Omental fat pad (tissue), 3 donors: ENCODE measurements at regions not wholly inside any gene's neighbourhood (a gene's known extent, or its start where the extent isn't known, plus 50 kb on each side); places are given as distances from the start of the nearest gene placed in this dataset.

Experiments used
- ATAC-seq: fragments of 150-250 bp; one replicate; pipeline ENCODE4 v1.9.1; 2016; ENCODE audit warnings: mild to moderate bottlenecking, moderate library complexity; ENCODE audit not compliant: low FRiP score
- DNase-seq: peaks from one replicate; pipeline ENCODE4 v3.0.0-alpha.2; 2019; ENCODE audit warnings: low spot score
- CTCF ChIP-seq, 3 donors: fragments of 450-650 bp; IDR thresholded peaks; one replicate each; pipeline ENCODE4 v1.5.1; 2016 to 2017; ENCODE audit warnings: antibody characterized with exemption in 3 of 3, mild to moderate bottlenecking in 3 of 3, moderate library complexity in 2 of 3

GRCh38 chr4:74544655-74545361 lies 99.9 kb downstream of the AREG start:
- no peak for DNase-seq
- ATAC-seq, result no peak
- no peak for TF ChIP-seq CTCF (IDR thresholded peaks at IDR 0.05)

DNA sequence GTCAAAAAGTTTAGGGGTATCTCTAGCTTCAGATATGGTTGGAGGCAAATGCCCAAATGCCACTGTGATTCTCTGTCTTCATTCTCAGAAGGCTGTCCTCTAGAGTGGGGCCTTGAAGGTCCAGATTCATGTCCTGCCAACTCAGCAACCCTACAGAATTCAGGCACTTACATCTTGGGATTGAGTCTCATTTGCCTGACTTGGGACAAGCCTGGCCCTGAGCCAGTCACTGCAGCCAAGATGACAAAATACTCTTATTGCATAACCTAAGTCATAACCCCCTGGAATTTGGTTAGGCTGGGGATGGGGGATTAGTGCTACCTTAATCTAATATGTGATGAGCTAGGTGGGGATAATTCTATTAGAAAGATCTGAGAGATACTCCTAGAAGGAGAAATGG lies 100.5 kb downstream of the AREG start:
- no peak for ATAC-seq
- no peak for DNase-seq
- TF ChIP-seq CTCF (IDR thresholded peaks at IDR 0.05), result no peak

DNA sequence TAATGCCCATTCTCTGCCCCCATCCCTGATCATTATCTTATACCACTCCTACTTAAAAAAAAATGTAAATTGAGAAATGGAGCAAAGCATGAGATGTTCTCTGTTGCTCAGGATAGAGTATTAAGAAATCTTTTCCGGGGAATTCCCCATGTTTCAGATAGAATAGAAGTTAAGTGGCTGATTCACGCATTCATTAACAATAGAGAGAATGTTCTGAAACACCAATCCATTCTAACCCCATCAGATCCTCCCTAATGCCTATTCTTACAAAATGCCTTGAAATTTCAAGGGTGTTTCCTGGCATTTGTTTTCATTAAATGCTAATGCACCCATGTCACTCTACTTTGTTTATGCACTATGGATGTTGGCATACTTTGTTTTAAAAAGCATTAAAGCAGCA lies 101.1 kb downstream of the AREG start:
- no peak for TF ChIP-seq CTCF (IDR thresholded peaks at IDR 0.05)
- peak; percentile 88 for ATAC-seq
- no peak for DNase-seq

DNA sequence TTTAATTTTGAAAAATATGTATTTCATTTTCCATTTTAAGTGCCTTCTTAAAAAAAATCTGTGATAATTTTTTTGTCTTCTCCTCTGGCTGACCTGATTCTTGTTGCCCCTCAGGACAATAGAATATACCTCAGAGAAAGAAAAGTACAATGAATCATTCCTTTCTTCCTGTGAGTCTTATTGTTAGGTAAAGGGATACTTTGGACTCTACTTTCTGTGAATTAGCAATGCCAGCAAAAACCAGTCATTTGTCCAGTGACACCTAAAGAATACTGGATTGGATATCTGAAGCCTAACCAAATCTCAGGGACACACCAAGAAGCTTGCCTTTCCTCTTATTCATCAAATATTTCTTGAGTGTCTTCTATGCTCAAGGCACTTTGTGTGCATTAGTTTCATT lies 102.1 kb downstream of the AREG start:
- no peak for ATAC-seq
- DNase-seq, result no peak
- no peak for TF ChIP-seq CTCF (IDR thresholded peaks at IDR 0.05)

DNA sequence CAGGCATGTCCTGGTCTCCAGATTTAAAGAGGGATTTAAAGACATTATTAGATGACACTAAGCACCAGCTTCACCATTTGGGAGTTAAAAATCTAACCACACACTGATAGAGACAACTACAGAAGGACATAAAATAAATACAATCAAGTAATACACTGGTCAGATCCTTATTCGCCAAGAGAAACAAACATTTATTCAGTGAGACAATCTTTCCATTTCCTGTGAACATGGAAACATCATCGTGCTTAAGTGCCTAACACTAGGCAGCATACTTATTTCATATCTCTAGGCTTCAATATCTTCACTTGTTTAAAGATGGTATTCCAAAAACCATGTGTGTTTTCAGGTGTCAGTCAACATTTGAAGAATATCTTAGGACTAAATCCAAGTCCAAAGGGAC lies 103.6 kb downstream of the AREG start:
- ATAC-seq, result no peak
- TF ChIP-seq CTCF (IDR thresholded peaks at IDR 0.05), result no peak

DNA sequence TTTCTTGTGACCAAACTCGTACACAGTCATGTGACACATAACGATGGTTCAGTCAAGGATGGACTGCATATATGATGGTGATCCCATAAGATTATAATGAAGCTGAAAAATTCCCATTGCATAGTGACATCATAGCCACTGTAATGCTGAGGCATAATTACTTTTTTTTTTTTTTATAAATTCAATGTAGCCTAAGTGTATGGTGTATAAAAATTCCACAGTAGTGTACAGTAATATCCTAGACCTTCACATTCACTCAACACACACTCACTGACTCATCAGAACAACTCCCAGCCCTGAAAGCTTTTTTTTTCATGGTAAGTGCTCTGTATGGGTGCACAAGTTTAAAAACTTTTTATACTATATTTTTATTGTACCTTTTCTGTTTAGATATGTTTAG lies 105.0 kb downstream of the AREG start:
- no peak for ATAC-seq
- DNase-seq, result no peak
- TF ChIP-seq CTCF (IDR thresholded peaks at IDR 0.05), result no peak

More for the DNA sequence above, 103.6 kb downstream of the AREG start:
- no peak for DNase-seq

DNA sequence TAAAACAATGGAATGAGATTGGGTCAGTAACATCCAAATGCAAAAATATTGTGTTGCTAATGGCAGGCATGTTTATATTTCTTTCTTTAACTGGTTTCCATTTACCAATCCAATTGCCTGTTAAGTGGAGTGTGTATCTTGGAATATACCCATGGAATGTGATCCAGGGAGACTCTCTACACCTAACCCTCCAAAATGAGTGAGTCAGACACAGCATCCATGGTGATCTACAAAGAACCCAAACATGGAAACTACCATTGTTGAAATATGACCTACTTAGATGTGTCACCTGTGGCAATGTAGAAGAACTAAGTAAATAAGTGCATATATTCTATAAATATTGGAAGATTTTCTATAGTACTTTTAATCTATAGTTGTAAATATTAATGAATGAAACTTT lies 110.3 kb downstream of the AREG start:
- TF ChIP-seq CTCF (IDR thresholded peaks at IDR 0.05), result no peak
- no peak for ATAC-seq
- DNase-seq, result no peak
